GM21786 (cell line): ENCODE measurements at regions not wholly inside any gene's neighbourhood (a gene's known extent, or its start where the extent isn't known, plus 50 kb on each side); places are given as distances from the start of the nearest gene placed in this dataset.

ENCODE experiments used
- ATAC-seq: cut with Tn5 transposase; IDR thresholded peaks from one replicate; pipeline ENCODE4 v1.9.1; 2021; ENCODE audit not compliant: unreplicated experiment

GRCh38 chr4:54793856-54794422 is 136.2 kb downstream of the KIT start:
- no peak for ATAC-seq
